ENCODE measurements at regions not wholly inside any gene's neighbourhood (a gene's known extent, or its start where the extent isn't known, plus 50 kb on each side); places are given as distances from the start of the nearest gene placed in this dataset.

GRCh38 chr2:59936048-59936447 is 617.4 kb downstream of the BCL11A start:
- no peak for TF ChIP-seq EZH2 (IDR thresholded peaks at IDR 0.05; ENCODE audit: borderline replicate concordance, insufficient read depth, low read depth, low read length, poor library complexity, severe bottlenecking)
- no peak for TF ChIP-seq CTCF (IDR thresholded peaks at IDR 0.05)
- POLR2A ChIA-PET = no interaction called here
- Mint-ChIP-seq H3K27me3 (no peaks in the 10 kb centered on the region), H3K9me3 (ENCODE audit: insufficient read depth) (no peaks in the 10 kb centered on the region), H3K4me1 (peaks cover 3% of the 10 kb centered on the region), H3K4me3 (no peak overlapping the region), H3K27ac (no peak overlapping the region)
- CTCF ChIA-PET = no interaction called here
- Histone ChIP-seq H4K20me1 (ENCODE audit: control insufficient read depth, insufficient read depth, low read length, poor library complexity, severe bottlenecking) (no peaks in the 10 kb centered on the region), H3K4me1 (ENCODE audit: control insufficient read depth in 2 of 2, insufficient read depth in 2 of 2, low read length in 2 of 2) (no peaks in the 10 kb centered on the region), H3K9me3 (ENCODE audit: control extremely low read depth in 1 of 3, control insufficient read depth in 2 of 3, insufficient read depth in 1 of 3, low read length in 2 of 3) (peaks cover 0 to 4% (median 4%) of the 10 kb centered on the region in 3 donors), H3K4me3 (ENCODE audit: control extremely low read depth in 1 of 5, extremely low read depth in 1 of 5, insufficient read depth in 1 of 5, low read depth in 2 of 5, low read length in 4 of 5) (no peak overlapping the region), H2AFZ (ENCODE audit: insufficient read depth, low read depth, low read length, poor library complexity, severe bottlenecking) (no peak overlapping the region), H3K79me2 (ENCODE audit: control insufficient read depth, insufficient read depth, low read length) (no peaks in the 10 kb centered on the region), H3K9ac (ENCODE audit: low read length) (no peak overlapping the region), H3K4me2 (replicated peaks; ENCODE audit: low read depth, low read length, poor library complexity, severe bottlenecking) (no peak overlapping the region), H3K27me3 (replicated peaks in 1 of 4; ENCODE audit: control extremely low read depth in 1 of 4, control insufficient read depth in 3 of 4, insufficient read depth in 4 of 4, low read length in 3 of 4) (no peaks in the 10 kb centered on the region), H3K36me3 (replicated peaks in 1 of 2; ENCODE audit: control extremely low read depth in 1 of 2, control insufficient read depth in 1 of 2, extremely low read depth in 1 of 2, insufficient read depth in 2 of 2, low read length in 1 of 2) (no peaks in the 10 kb centered on the region), H3K27ac (ENCODE audit: low read length in 2 of 2) (no peak overlapping the region)
- ATAC-seq (ENCODE audit: low read depth) = no peak
- 80% methylated on average over 1 of the region's 3 CpGs for WGBS (ENCODE audit: insufficient coverage)
- DNase-seq = no peak
- intact Hi-C loops (cut with micrococcal nuclease) = no loop called here

- Histone ChIP-seq H3K4me2 (replicated peaks; ENCODE audit: low read depth, low read length, poor library complexity, severe bottlenecking) (no peak overlapping the region), H4K20me1 (ENCODE audit: control insufficient read depth, insufficient read depth, low read length, poor library complexity, severe bottlenecking) (no peaks in the 10 kb centered on the region), H2AFZ (ENCODE audit: insufficient read depth, low read depth, low read length, poor library complexity, severe bottlenecking) (no peak overlapping the region), H3K4me3 (ENCODE audit: control extremely low read depth in 1 of 5, extremely low read depth in 1 of 5, insufficient read depth in 1 of 5, low read depth in 2 of 5, low read length in 4 of 5) (no peak overlapping the region), H3K4me1 (ENCODE audit: control insufficient read depth in 2 of 2, insufficient read depth in 2 of 2, low read length in 2 of 2) (peaks cover 7 to 9% of the 10 kb centered on the region in 2 donors), H3K9ac (ENCODE audit: low read length) (no peak overlapping the region), H3K79me2 (ENCODE audit: control insufficient read depth, insufficient read depth, low read length) (no peaks in the 10 kb centered on the region), H3K27ac (ENCODE audit: low read length in 2 of 2) (no peak overlapping the region), H3K36me3 (replicated peaks in 1 of 2; ENCODE audit: control extremely low read depth in 1 of 2, control insufficient read depth in 1 of 2, extremely low read depth in 1 of 2, insufficient read depth in 2 of 2, low read length in 1 of 2) (no peaks in the 10 kb centered on the region), H3K27me3 (replicated peaks in 1 of 4; ENCODE audit: control extremely low read depth in 1 of 4, control insufficient read depth in 3 of 4, insufficient read depth in 4 of 4, low read length in 3 of 4) (no peaks in the 10 kb centered on the region), H3K9me3 (ENCODE audit: control extremely low read depth in 1 of 3, control insufficient read depth in 2 of 3, insufficient read depth in 1 of 3, low read length in 2 of 3) (peaks cover 0 to 4% (median 4%) of the 10 kb centered on the region in 3 donors)
- ChIA-PET CTCF (interaction anchor here (0.6 kb wide), 1 partner anchor 460 kb away, joined by 3 read pairs; no protein-coding TSS in a partner anchor), POLR2A (no interaction called here)
- 90% methylated on average over 1 of the region's 2 CpGs for WGBS (ENCODE audit: insufficient coverage)
- no peaks in the 10 kb centered on the region for H3K9me3 Mint-ChIP-seq (ENCODE audit: insufficient read depth)
- ATAC-seq (ENCODE audit: low read depth) = no peak
- no peaks in the 10 kb centered on the region for H3K27me3 Mint-ChIP-seq
- no peak for DNase-seq
- no peak overlapping the region for H3K4me3 Mint-ChIP-seq
- intact Hi-C loops (cut with micrococcal nuclease) = no loop called here
- TF ChIP-seq EZH2 (IDR thresholded peaks at IDR 0.05; ENCODE audit: borderline replicate concordance, insufficient read depth, low read depth, low read length, poor library complexity, severe bottlenecking) (no peak), CTCF (IDR thresholded peaks at IDR 0.05) (no peak)
- H3K27ac Mint-ChIP-seq = no peak overlapping the region
- peaks cover 11% of the 10 kb centered on the region for H3K4me1 Mint-ChIP-seq
These were observed 618.4 kb downstream of the BCL11A start for GRCh38 chr2:59935005-59935404.
